OCI-LY7 (cell line): ENCODE measurements at regions not wholly inside any gene's neighbourhood (a gene's known extent, or its start where the extent isn't known, plus 50 kb on each side); places are given as distances from the start of the nearest gene placed in this dataset.

ENCODE experiments used
- EZH2phosphoT487 ChIP-seq: fragments of 200-600 bp; sonication (generic); IDR thresholded peaks from 2 replicates; pipeline ENCODE4 v1.6.1; 2018; ENCODE audit warnings: low read depth, borderline replicate concordance, mild to moderate bottlenecking, mixed run types, antibody characterized with exemption, low read length, moderate library complexity, mixed read lengths
- TF ChIP-seq, protein P1 (sequence below): fragments of 200-600 bp; sonication (generic); conservative IDR thresholded peaks from 2 replicates; pipeline ENCODE4 v1.5.1; 2014; ENCODE audit warnings: mild to moderate bottlenecking, antibody characterized with exemption, low read length, moderate library complexity, mixed read lengths

DNA sequence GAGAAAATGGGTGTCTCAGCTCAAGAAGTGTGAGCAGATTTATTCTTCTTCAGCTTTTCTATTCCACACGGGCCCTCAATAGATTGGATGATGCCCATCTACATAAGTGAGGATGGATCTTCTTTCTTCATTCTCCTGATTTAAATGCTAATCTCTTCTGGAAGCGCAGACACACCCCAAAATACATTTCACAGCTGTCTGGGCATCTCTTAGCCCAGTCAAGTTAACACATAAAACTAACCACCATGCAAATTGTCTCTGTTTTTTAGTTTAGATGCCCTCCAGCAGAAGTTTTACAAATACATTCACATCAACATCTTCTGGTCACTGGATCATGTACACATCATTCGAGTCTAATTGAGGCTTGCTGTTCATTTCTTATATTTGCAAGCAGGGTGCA lies 249.0 kb upstream of the VCX3A start:
- TF ChIP-seq, protein P1, sequence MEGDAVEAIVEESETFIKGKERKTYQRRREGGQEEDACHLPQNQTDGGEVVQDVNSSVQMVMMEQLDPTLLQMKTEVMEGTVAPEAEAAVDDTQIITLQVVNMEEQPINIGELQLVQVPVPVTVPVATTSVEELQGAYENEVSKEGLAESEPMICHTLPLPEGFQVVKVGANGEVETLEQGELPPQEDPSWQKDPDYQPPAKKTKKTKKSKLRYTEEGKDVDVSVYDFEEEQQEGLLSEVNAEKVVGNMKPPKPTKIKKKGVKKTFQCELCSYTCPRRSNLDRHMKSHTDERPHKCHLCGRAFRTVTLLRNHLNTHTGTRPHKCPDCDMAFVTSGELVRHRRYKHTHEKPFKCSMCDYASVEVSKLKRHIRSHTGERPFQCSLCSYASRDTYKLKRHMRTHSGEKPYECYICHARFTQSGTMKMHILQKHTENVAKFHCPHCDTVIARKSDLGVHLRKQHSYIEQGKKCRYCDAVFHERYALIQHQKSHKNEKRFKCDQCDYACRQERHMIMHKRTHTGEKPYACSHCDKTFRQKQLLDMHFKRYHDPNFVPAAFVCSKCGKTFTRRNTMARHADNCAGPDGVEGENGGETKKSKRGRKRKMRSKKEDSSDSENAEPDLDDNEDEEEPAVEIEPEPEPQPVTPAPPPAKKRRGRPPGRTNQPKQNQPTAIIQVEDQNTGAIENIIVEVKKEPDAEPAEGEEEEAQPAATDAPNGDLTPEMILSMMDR: no peak
- TF ChIP-seq EZH2phosphoT487: no peak
